Myocyte (in vitro differentiated cells): ENCODE measurements at regions not wholly inside any gene's neighbourhood (a gene's known extent, or its start where the extent isn't known, plus 50 kb on each side); places are given as distances from the start of the nearest gene placed in this dataset.

Experiments used
- DNase-seq: peaks from one replicate; pipeline ENCODE4 v3.0.0-alpha.2; 2012; ENCODE audit warnings: low read depth

- DNase-seq: no peak
Observed at GRCh38 chr11:88448131-88448670, 110.7 kb upstream of the CTSC start.

- no peak for DNase-seq
Observed at GRCh38 chr11:88447281-88447680, 109.7 kb upstream of the CTSC start.

GRCh38 chr11:88439356-88439755 lies 101.8 kb upstream of the CTSC start:
- no peak for DNase-seq

GRCh38 chr11:88438721-88439120 lies 101.2 kb upstream of the CTSC start:
- DNase-seq: no peak

- no peak for DNase-seq
Observed at GRCh38 chr11:88435415-88435814, 97.9 kb upstream of the CTSC start.

- DNase-seq: no peak
Observed at GRCh38 chr11:88434333-88434976, 96.9 kb upstream of the CTSC start.

- DNase-seq: no peak
Observed at GRCh38 chr11:88433536-88434230, 96.1 kb upstream of the CTSC start.

- no peak for DNase-seq
Observed at GRCh38 chr11:88431675-88432341, 94.3 kb upstream of the CTSC start.

- DNase-seq: no peak
Observed at GRCh38 chr11:88428959-88429358, 91.4 kb upstream of the CTSC start.

GRCh38 chr11:88427719-88428118 lies 90.2 kb upstream of the CTSC start:
- DNase-seq: no peak

GRCh38 chr11:88424881-88425280 lies 87.3 kb upstream of the CTSC start:
- no peak for DNase-seq

GRCh38 chr11:88421530-88421929 lies 84.0 kb upstream of the CTSC start:
- DNase-seq: peak; percentile 52

- DNase-seq: peak; percentile 3
Observed at GRCh38 chr11:88420165-88420791, 82.7 kb upstream of the CTSC start.

GRCh38 chr11:88418508-88418907 lies 81.0 kb upstream of the CTSC start:
- DNase-seq: no peak

- DNase-seq: no peak
Observed at GRCh38 chr11:88415495-88415894, 78.0 kb upstream of the CTSC start.

GRCh38 chr11:88414981-88415413 lies 77.5 kb upstream of the CTSC start:
- peak; percentile 24 for DNase-seq

GRCh38 chr11:88414385-88414861 lies 76.9 kb upstream of the CTSC start:
- peak; percentile 52 for DNase-seq

- DNase-seq: peak; percentile 15
Observed at GRCh38 chr11:88411265-88411664, 73.7 kb upstream of the CTSC start.

- DNase-seq: no peak
Observed at GRCh38 chr11:88410656-88411055, 73.1 kb upstream of the CTSC start.

GRCh38 chr11:88410056-88410455 lies 72.5 kb upstream of the CTSC start:
- DNase-seq: no peak

- no peak for DNase-seq
Observed at GRCh38 chr11:88406876-88407275, 69.3 kb upstream of the CTSC start.

- DNase-seq: no peak
Observed at GRCh38 chr11:88405853-88406252, 68.3 kb upstream of the CTSC start.
